Subcutaneous abdominal adipose tissue (tissue), 5 donors: ENCODE measurements at regions not wholly inside any gene's neighbourhood (a gene's known extent, or its start where the extent isn't known, plus 50 kb on each side); places are given as distances from the start of the nearest gene placed in this dataset.

Source experiments
- H3K27ac ChIP-seq: one replicate; pipeline ENCODE4 v1.7.0; 2013; ENCODE audit warnings: low read depth, mild to moderate bottlenecking, inconsistent platforms, low read length, moderate library complexity
- H3K27me3 ChIP-seq, 5 donors: one replicate each; pipeline ENCODE4 v1.7.0; 2013; ENCODE audit warnings: low read length in 5 of 5, inconsistent platforms in 1 of 5; ENCODE audit not compliant: control insufficient read depth in 5 of 5, insufficient read depth in 4 of 5
- H3K36me3 ChIP-seq, 5 donors: one replicate each; pipeline ENCODE4 v1.7.0; 2013; ENCODE audit warnings: low read length in 5 of 5; ENCODE audit not compliant: control insufficient read depth in 5 of 5, insufficient read depth in 5 of 5
- H3K4me1 ChIP-seq, 5 donors: one replicate each; pipeline ENCODE4 v1.7.0; 2013; ENCODE audit warnings: low read length in 5 of 5, mild to moderate bottlenecking in 3 of 5, moderate library complexity in 1 of 5; ENCODE audit not compliant: control insufficient read depth in 5 of 5, insufficient read depth in 5 of 5
- H3K4me3 ChIP-seq, 5 donors: one replicate each; pipeline ENCODE4 v1.7.0; 2013; ENCODE audit warnings: low read length in 5 of 5, low read depth in 1 of 5
- H3K9ac ChIP-seq, 5 donors: one replicate each; pipeline ENCODE4 v1.7.0; 2013; ENCODE audit warnings: low read length in 5 of 5, mild to moderate bottlenecking in 4 of 5, moderate library complexity in 3 of 5
- H3K9me3 ChIP-seq, 5 donors: one replicate each; pipeline ENCODE4 v1.7.0; 2013; ENCODE audit warnings: low read length in 5 of 5; ENCODE audit not compliant: control insufficient read depth in 5 of 5
- donor health status: healthy.
- donor health status: healthy.
- donor health status: healthy.
- donor health status: healthy.
- donor health status: healthy.

DNA sequence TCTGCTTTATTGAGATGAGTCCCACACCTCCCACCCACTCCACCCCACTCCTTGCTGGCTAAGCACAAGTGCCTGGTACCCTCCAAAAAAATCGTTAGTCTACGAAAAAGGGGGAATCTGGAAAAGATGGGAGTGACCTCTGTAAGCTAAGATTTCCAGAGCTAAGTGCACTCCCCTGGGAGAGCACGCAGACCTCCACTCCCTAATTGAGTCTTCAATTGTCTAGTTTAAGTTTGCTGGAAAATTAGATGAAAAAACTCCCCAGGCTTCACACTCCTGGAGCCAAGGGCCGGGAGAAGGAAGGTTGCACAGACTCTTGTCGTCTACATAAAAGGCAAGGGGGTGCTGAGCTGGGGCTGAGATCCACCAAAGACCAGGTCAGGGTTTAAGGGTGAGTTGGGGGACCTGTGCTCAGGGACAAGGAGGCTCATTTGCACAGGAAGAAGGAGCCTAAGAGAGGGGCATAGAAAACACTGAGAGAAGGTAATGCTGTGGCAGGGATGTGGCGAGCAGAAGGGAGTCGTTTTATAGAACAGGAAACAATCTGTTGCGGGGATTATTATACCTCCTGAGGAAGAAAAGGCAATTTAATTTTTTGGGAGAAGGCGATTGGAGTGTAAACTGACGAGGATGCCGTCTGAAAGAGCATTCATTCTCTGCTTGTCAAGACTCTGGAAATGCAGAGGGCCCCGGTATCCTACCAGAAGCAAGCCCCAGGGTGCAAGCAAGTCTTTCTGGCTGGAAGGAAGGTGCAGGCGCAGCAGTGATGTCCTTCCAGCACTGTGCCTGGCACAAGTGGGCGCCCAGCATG, 126.5 kb upstream of the DLG1 start:
- H3K27me3 ChIP-seq = peaks cover 5 to 11% (median 5%) of the 10 kb centered on the region in 5 donors
- H3K4me1 ChIP-seq = no peaks in the 10 kb centered on the region
- no peak overlapping the region for H3K27ac ChIP-seq
- H3K9me3 ChIP-seq = no peaks in the 10 kb centered on the region
- no peaks in the 10 kb centered on the region for H3K36me3 ChIP-seq
- H3K9ac ChIP-seq = no peak overlapping the region
- no peak overlapping the region for H3K4me3 ChIP-seq

DNA sequence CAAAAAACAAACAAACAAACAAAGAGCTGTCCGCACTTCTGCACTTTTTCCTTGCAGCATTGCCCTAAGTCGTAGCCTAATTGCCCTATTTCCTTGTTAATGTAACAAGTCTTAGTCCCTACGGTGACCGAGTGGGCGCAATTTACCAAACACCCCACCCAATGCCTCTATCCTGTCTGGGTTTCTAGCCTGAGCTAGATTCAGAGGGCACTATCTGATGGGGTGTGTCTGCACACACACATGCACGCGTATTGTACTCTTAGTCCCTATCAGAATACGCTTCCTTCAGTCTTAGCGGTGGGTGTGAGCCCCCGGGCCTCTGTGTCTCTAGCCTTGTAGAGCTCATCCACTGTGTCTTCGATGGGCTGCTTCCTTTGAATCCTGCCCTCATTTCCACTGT, 125.9 kb upstream of the DLG1 start:
- H3K27me3 ChIP-seq = peaks cover 5 to 11% (median 5%) of the 10 kb centered on the region in 5 donors

DNA sequence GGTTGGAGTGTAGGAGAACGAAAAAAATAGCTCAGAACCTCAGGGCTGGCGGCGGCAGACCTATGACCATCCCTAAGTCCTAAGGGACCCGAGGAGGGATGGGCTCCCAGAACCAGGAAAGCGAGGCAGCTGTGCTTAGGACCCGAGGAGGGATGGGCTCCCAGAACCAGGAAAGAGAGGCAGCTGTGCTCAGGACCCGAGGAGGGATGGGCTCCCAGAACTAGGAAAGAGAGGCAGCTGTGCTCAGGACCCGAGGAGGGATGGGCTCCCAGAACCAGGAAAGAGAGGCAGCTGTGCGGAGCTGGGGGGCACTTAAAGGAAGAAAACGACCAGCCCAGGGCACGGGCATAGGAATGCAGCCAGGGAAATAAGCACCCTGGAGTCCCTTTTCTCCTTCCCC, 125.0 kb upstream of the DLG1 start:
- Histone ChIP-seq H3K9me3 (no peaks in the 10 kb centered on the region), H3K4me3 (no peak overlapping the region), H3K27me3 (peaks cover 5 to 11% (median 8%) of the 10 kb centered on the region in 5 donors), H3K9ac (no peak overlapping the region), H3K36me3 (no peaks in the 10 kb centered on the region), H3K27ac (no peak overlapping the region), H3K4me1 (no peaks in the 10 kb centered on the region)

More for the DNA sequence above, 125.9 kb upstream of the DLG1 start:
- H3K4me1 ChIP-seq = no peaks in the 10 kb centered on the region
- no peak overlapping the region for H3K4me3 ChIP-seq
- no peaks in the 10 kb centered on the region for H3K36me3 ChIP-seq
- H3K9ac ChIP-seq = no peak overlapping the region
- H3K27ac ChIP-seq = no peak overlapping the region
- H3K9me3 ChIP-seq = no peaks in the 10 kb centered on the region

DNA sequence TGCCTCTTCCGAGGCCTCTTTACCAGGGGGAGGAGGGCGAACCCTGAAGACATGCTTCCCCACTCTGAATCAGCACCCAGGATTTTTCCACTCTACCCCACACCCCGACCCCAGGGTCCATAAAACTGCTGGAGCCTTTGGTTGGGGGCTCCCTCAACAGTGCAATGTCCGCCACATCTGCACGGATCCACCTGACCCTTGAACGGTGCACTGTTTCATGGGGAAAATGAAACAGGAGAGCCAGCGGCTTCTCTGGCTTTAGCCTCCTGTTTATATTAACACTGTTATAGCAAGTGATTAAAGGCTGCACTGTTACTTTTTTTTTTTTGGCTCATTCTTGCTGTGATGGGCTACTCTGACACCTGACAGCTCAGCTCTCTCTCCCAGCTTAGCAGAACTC, 124.1 kb upstream of the DLG1 start:
- Histone ChIP-seq H3K27me3 (peaks cover 0 to 10% (median 2%) of the 10 kb centered on the region in 5 donors), H3K27ac (no peak overlapping the region), H3K9ac (no peak overlapping the region), H3K9me3 (no peaks in the 10 kb centered on the region), H3K36me3 (no peaks in the 10 kb centered on the region), H3K4me1 (no peaks in the 10 kb centered on the region), H3K4me3 (no peak overlapping the region)

DNA sequence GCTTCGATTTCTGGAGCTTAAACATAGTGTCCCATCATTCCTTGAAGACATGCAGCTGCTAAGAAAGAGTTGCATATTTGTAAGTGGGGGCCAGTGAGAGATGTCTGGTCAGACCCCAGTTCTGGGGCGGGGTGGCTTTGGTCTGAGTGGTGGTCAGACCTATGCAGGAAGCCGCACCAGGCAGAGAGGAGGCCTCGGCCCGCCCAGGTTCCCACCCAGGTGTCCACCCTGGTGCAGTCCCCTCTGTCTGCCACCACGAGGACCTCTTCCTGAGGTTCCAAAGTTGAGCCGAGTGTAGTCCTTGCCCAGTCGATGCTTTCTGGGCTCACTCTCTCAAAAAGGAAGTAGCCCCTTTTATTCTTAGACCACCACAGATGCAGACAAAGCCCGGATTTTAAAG, 122.6 kb upstream of the DLG1 start:
- H3K9ac ChIP-seq = no peak overlapping the region
- H3K4me3 ChIP-seq = no peak overlapping the region
- H3K27ac ChIP-seq = no peak overlapping the region

DNA sequence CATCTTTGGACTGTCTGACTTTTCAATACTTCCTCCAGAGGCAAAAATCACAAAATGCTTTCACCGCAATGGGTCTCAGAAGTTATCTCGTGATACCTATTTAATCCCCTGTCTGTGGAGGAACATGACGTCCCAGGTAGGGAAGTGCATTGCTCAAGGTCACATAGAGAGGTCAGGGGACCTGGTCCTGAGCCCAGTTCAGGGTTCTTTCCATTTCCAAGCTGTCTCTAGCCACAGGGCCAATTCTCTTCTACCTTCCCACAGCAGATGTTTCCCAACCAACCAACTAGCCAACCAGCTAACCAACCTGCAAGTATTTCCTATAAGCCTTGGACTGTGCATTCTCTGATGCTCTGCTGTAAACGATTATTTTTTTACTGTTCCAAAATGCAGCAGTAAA, 122.2 kb upstream of the DLG1 start:
- Histone ChIP-seq H3K4me3 (no peak overlapping the region), H3K9ac (no peak overlapping the region), H3K27me3 (peaks cover 0 to 10% (median 2%) of the 10 kb centered on the region in 5 donors), H3K4me1 (no peaks in the 10 kb centered on the region), H3K9me3 (no peaks in the 10 kb centered on the region), H3K36me3 (no peaks in the 10 kb centered on the region), H3K27ac (no peak overlapping the region)

More for the DNA sequence above, 122.6 kb upstream of the DLG1 start:
- H3K4me1 ChIP-seq = no peaks in the 10 kb centered on the region
- no peaks in the 10 kb centered on the region for H3K36me3 ChIP-seq
- peaks cover 0 to 10% (median 2%) of the 10 kb centered on the region in 5 donors for H3K27me3 ChIP-seq
- no peaks in the 10 kb centered on the region for H3K9me3 ChIP-seq

DNA sequence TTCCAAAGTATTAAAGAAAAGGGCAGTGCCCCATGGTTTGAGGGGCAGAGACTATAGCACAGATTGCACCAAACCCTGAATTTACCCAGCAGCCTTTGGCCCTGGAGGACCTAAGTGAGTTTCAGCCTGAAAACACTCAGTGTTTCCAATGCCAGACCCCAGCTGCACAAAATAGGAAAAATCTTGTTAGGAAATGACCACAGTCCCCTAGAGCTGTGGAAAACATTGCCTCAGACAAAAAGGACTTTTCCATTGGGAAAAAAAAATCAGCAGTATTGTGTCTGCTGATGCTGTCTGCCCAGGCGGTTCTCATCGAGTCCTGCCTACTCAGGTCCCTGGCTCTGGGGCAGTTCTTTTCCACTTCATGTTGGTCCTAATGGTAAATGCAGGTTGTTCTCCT, 121.7 kb upstream of the DLG1 start:
- no peak overlapping the region for H3K27ac ChIP-seq
- H3K4me3 ChIP-seq = no peak overlapping the region
- no peaks in the 10 kb centered on the region for H3K36me3 ChIP-seq
- no peaks in the 10 kb centered on the region for H3K9me3 ChIP-seq
- H3K27me3 ChIP-seq = peaks cover 0 to 10% (median 2%) of the 10 kb centered on the region in 5 donors
- no peaks in the 10 kb centered on the region for H3K4me1 ChIP-seq
- H3K9ac ChIP-seq = no peak overlapping the region

DNA sequence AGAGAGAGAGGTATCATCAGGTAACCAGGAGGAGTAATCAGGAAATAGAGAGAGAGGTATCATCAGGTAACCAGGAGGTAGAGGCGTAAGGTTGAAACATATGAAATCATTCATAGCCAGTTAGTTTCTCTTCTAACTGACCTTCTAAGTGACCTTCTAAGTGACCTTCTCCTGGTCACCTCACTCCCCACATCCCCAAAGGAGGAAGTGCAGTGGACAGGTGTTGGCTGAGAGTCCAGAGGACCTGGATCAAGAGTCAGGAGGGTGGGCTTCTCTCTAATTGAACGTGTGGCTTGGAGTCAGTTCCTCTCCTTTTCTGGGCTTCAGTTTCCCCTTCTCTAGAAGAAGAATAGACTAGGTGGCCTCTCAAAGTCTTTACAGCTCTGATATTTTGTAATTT, 121.3 kb upstream of the DLG1 start:
- H3K36me3 ChIP-seq = no peaks in the 10 kb centered on the region
- peaks cover 0 to 7% (median 2%) of the 10 kb centered on the region in 5 donors for H3K27me3 ChIP-seq
- no peak overlapping the region for H3K9ac ChIP-seq
- no peaks in the 10 kb centered on the region for H3K4me1 ChIP-seq
- H3K9me3 ChIP-seq = no peaks in the 10 kb centered on the region
- H3K27ac ChIP-seq = no peak overlapping the region
- H3K4me3 ChIP-seq = no peak overlapping the region

DNA sequence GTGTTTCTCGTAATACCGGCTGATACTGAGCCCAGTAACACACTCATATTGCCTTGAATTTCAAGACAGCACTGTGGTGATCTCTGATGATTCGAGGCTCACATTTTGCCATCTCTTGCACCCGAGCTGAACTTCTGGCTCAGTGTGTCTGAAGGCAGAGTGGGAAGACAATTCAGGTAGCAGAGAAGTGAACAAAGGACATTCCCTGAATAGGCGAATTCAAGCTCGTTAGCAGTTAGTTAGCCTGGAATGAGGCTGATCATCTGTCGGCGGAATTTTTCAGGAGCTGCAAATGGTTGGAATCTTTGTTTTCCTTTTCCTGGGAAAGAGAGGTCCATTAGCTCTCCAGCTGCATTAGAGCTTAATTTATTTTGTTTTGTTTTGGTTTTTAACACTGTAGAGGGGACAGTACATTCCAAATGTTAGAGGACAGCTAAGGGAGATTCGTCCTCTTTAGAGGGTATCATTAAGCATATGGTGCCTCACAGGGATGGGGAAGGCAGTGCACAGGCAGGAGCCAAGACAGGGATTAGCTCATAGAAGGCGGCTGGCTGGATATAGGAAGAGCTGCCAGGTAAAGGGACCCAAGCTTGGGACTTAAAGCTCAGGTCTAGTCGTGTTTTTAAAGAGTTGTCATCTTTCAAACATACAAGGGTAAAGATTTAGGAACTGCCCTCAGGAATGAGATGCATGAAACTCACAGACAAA, 119.7 kb upstream of the DLG1 start:
- no peaks in the 10 kb centered on the region for H3K9me3 ChIP-seq
- H3K9ac ChIP-seq = no peak overlapping the region
- no peak overlapping the region for H3K27ac ChIP-seq
- H3K4me1 ChIP-seq = no peaks in the 10 kb centered on the region
- no peak overlapping the region for H3K4me3 ChIP-seq
- no peaks in the 10 kb centered on the region for H3K36me3 ChIP-seq
- H3K27me3 ChIP-seq = peaks cover 0 to 2% (median 0%) of the 10 kb centered on the region in 5 donors

DNA sequence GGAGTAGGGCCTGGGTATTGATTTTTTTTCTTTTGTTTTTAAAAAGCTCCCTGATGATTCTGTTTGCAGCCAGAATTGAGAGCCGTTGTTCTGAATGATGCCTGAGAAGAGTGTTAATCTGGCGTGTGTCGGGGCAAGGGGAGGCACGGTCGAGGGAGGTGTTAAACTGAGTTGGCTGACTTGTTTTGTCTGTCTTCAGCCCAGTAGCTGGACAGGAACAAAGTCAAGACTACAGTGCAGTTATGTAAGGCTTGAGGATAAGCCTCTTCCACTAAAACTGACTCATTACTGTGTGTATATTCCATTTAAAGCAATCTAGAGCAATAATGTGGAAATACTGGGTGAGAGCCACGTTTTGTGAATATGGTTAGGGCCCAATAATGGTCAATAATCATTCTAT, 119.0 kb upstream of the DLG1 start:
- Histone ChIP-seq H3K36me3 (no peaks in the 10 kb centered on the region), H3K9me3 (no peaks in the 10 kb centered on the region), H3K9ac (no peak overlapping the region), H3K4me1 (no peaks in the 10 kb centered on the region), H3K27ac (no peak overlapping the region), H3K27me3 (peaks cover 0 to 2% (median 0%) of the 10 kb centered on the region in 5 donors), H3K4me3 (no peak overlapping the region)
